ENCODE measurements at regions not wholly inside any gene's neighbourhood (a gene's known extent, or its start where the extent isn't known, plus 50 kb on each side); places are given as distances from the start of the nearest gene placed in this dataset.

GRCh38 chr6:56841751-56842150 is 113.2 kb upstream of the BEND6 start:
- H3K27ac ChIP-seq (ENCODE audit: low read depth, low read length), result peak overlapping the region; percentile 98
- peak overlapping the region; percentile 94 to 99 (median 99) for H3K4me3 ChIP-seq (ENCODE audit: low read length in 3 of 3)
- no peaks in the 10 kb centered on the region for H3K9me3 ChIP-seq (ENCODE audit: control insufficient read depth in 3 of 3, low read length in 3 of 3)
- peak overlapping the region; percentile 97 to 98 (median 98) for H3K9ac ChIP-seq (ENCODE audit: low read depth in 1 of 3, low read length in 3 of 3)
- peaks cover 16 to 31% (median 18%) of the 10 kb centered on the region in 3 donors for H3K4me1 ChIP-seq (ENCODE audit: control insufficient read depth in 3 of 3, insufficient read depth in 3 of 3, low read length in 3 of 3)
- no peaks in the 10 kb centered on the region for H3K36me3 ChIP-seq (ENCODE audit: control insufficient read depth in 3 of 3, insufficient read depth in 3 of 3, low read length in 3 of 3)
- H3K27me3 ChIP-seq (ENCODE audit: control insufficient read depth in 3 of 3, insufficient read depth in 3 of 3, low read length in 3 of 3), result no peaks in the 10 kb centered on the region

GRCh38 chr6:56841381-56841749 is 113.5 kb upstream of the BEND6 start:
- Histone ChIP-seq H3K27ac (ENCODE audit: low read depth, low read length) (peak overlapping the region; percentile 98), H3K27me3 (ENCODE audit: control insufficient read depth in 3 of 3, insufficient read depth in 3 of 3, low read length in 3 of 3) (no peaks in the 10 kb centered on the region), H3K9ac (ENCODE audit: low read depth in 1 of 3, low read length in 3 of 3) (peak overlapping the region; percentile 97 to 98 (median 98)), H3K4me1 (ENCODE audit: control insufficient read depth in 3 of 3, insufficient read depth in 3 of 3, low read length in 3 of 3) (peaks cover 16 to 31% (median 18%) of the 10 kb centered on the region in 3 donors), H3K36me3 (ENCODE audit: control insufficient read depth in 3 of 3, insufficient read depth in 3 of 3, low read length in 3 of 3) (no peaks in the 10 kb centered on the region), H3K9me3 (ENCODE audit: control insufficient read depth in 3 of 3, low read length in 3 of 3) (no peaks in the 10 kb centered on the region), H3K4me3 (ENCODE audit: low read length in 3 of 3) (peak overlapping the region; percentile 94 to 99 (median 99))

- Histone ChIP-seq H3K4me1 (ENCODE audit: control insufficient read depth in 3 of 3, insufficient read depth in 3 of 3, low read length in 3 of 3) (peaks cover 16 to 31% (median 18%) of the 10 kb centered on the region in 3 donors), H3K36me3 (ENCODE audit: control insufficient read depth in 3 of 3, insufficient read depth in 3 of 3, low read length in 3 of 3) (no peaks in the 10 kb centered on the region), H3K9me3 (ENCODE audit: control insufficient read depth in 3 of 3, low read length in 3 of 3) (no peaks in the 10 kb centered on the region), H3K4me3 (ENCODE audit: low read length in 3 of 3) (peak overlapping the region; percentile 94 to 99 (median 99)), H3K27me3 (ENCODE audit: control insufficient read depth in 3 of 3, insufficient read depth in 3 of 3, low read length in 3 of 3) (no peaks in the 10 kb centered on the region), H3K27ac (ENCODE audit: low read depth, low read length) (peak overlapping the region; percentile 98), H3K9ac (ENCODE audit: low read depth in 1 of 3, low read length in 3 of 3) (peak overlapping the region; percentile 97 to 98 (median 98))
Measured at GRCh38 chr6:56840467-56841380, 114.2 kb upstream of the BEND6 start.

- H3K27me3 ChIP-seq (ENCODE audit: control insufficient read depth in 3 of 3, insufficient read depth in 3 of 3, low read length in 3 of 3), result no peaks in the 10 kb centered on the region
- no peaks in the 10 kb centered on the region for H3K9me3 ChIP-seq (ENCODE audit: control insufficient read depth in 3 of 3, low read length in 3 of 3)
- H3K36me3 ChIP-seq (ENCODE audit: control insufficient read depth in 3 of 3, insufficient read depth in 3 of 3, low read length in 3 of 3), result no peaks in the 10 kb centered on the region
- peak overlapping the region; percentile 98 for H3K27ac ChIP-seq (ENCODE audit: low read depth, low read length)
- peaks cover 16 to 36% (median 27%) of the 10 kb centered on the region in 3 donors for H3K4me1 ChIP-seq (ENCODE audit: control insufficient read depth in 3 of 3, insufficient read depth in 3 of 3, low read length in 3 of 3)
- peak overlapping the region; percentile 59 to 99 (median 94) for H3K4me3 ChIP-seq (ENCODE audit: low read length in 3 of 3)
- H3K9ac ChIP-seq (ENCODE audit: low read depth in 1 of 3, low read length in 3 of 3), result peak overlapping the region; percentile 97 to 98 (median 98)
Measured at GRCh38 chr6:56839533-56840183, 115.2 kb upstream of the BEND6 start.

GRCh38 chr6:56838965-56839364 is 115.9 kb upstream of the BEND6 start:
- H3K27me3 ChIP-seq (ENCODE audit: control insufficient read depth in 3 of 3, insufficient read depth in 3 of 3, low read length in 3 of 3), result no peaks in the 10 kb centered on the region
- peak overlapping the region; percentile 58 to 99 (median 59) for H3K4me3 ChIP-seq (ENCODE audit: low read length in 3 of 3)
- peak overlapping the region; percentile 97 to 98 (median 98) for H3K9ac ChIP-seq (ENCODE audit: low read depth in 1 of 3, low read length in 3 of 3)
- H3K4me1 ChIP-seq (ENCODE audit: control insufficient read depth in 3 of 3, insufficient read depth in 3 of 3, low read length in 3 of 3), result peaks cover 16 to 37% (median 28%) of the 10 kb centered on the region in 3 donors
- peak overlapping the region; percentile 98 for H3K27ac ChIP-seq (ENCODE audit: low read depth, low read length)
- H3K9me3 ChIP-seq (ENCODE audit: control insufficient read depth in 3 of 3, low read length in 3 of 3), result no peaks in the 10 kb centered on the region
- H3K36me3 ChIP-seq (ENCODE audit: control insufficient read depth in 3 of 3, insufficient read depth in 3 of 3, low read length in 3 of 3), result no peaks in the 10 kb centered on the region

- no peak overlapping the region for H3K4me3 ChIP-seq (ENCODE audit: low read length in 3 of 3)
- H3K4me1 ChIP-seq (ENCODE audit: control insufficient read depth in 3 of 3, insufficient read depth in 3 of 3, low read length in 3 of 3), result peaks cover 17 to 39% (median 28%) of the 10 kb centered on the region in 3 donors
- H3K27me3 ChIP-seq (ENCODE audit: control insufficient read depth in 3 of 3, insufficient read depth in 3 of 3, low read length in 3 of 3), result no peaks in the 10 kb centered on the region
- H3K9me3 ChIP-seq (ENCODE audit: control insufficient read depth in 3 of 3, low read length in 3 of 3), result no peaks in the 10 kb centered on the region
- H3K36me3 ChIP-seq (ENCODE audit: control insufficient read depth in 3 of 3, insufficient read depth in 3 of 3, low read length in 3 of 3), result no peaks in the 10 kb centered on the region
- H3K27ac ChIP-seq (ENCODE audit: low read depth, low read length), result peak overlapping the region; percentile 98
- H3K9ac ChIP-seq (ENCODE audit: low read depth in 1 of 3, low read length in 3 of 3), result peak overlapping the region in 2 of 3 donors; percentile 28 to 33
Measured at GRCh38 chr6:56838016-56838555, 116.8 kb upstream of the BEND6 start.

- H3K9me3 ChIP-seq (ENCODE audit: control insufficient read depth in 3 of 3, low read length in 3 of 3), result no peaks in the 10 kb centered on the region
- no peak overlapping the region for H3K9ac ChIP-seq (ENCODE audit: low read depth in 1 of 3, low read length in 3 of 3)
- H3K27ac ChIP-seq (ENCODE audit: low read depth, low read length), result peak overlapping the region; percentile 98
- no peaks in the 10 kb centered on the region for H3K36me3 ChIP-seq (ENCODE audit: control insufficient read depth in 3 of 3, insufficient read depth in 3 of 3, low read length in 3 of 3)
- H3K4me3 ChIP-seq (ENCODE audit: low read length in 3 of 3), result no peak overlapping the region
- H3K27me3 ChIP-seq (ENCODE audit: control insufficient read depth in 3 of 3, insufficient read depth in 3 of 3, low read length in 3 of 3), result no peaks in the 10 kb centered on the region
- H3K4me1 ChIP-seq (ENCODE audit: control insufficient read depth in 3 of 3, insufficient read depth in 3 of 3, low read length in 3 of 3), result peaks cover 18 to 33% (median 28%) of the 10 kb centered on the region in 3 donors
Measured at GRCh38 chr6:56837322-56837894, 117.5 kb upstream of the BEND6 start.

- Histone ChIP-seq H3K36me3 (ENCODE audit: control insufficient read depth in 3 of 3, insufficient read depth in 3 of 3, low read length in 3 of 3) (no peaks in the 10 kb centered on the region), H3K9ac (ENCODE audit: low read depth in 1 of 3, low read length in 3 of 3) (no peak overlapping the region), H3K27ac (ENCODE audit: low read depth, low read length) (no peak overlapping the region), H3K4me3 (ENCODE audit: low read length in 3 of 3) (no peak overlapping the region), H3K27me3 (ENCODE audit: control insufficient read depth in 3 of 3, insufficient read depth in 3 of 3, low read length in 3 of 3) (no peaks in the 10 kb centered on the region), H3K4me1 (ENCODE audit: control insufficient read depth in 3 of 3, insufficient read depth in 3 of 3, low read length in 3 of 3) (peaks cover 19 to 39% (median 26%) of the 10 kb centered on the region in 3 donors), H3K9me3 (ENCODE audit: control insufficient read depth in 3 of 3, low read length in 3 of 3) (no peaks in the 10 kb centered on the region)
Measured at GRCh38 chr6:56835612-56836011, 119.3 kb upstream of the BEND6 start.

- Histone ChIP-seq H3K27me3 (ENCODE audit: control insufficient read depth in 3 of 3, insufficient read depth in 3 of 3, low read length in 3 of 3) (no peaks in the 10 kb centered on the region), H3K4me3 (ENCODE audit: low read length in 3 of 3) (no peak overlapping the region), H3K36me3 (ENCODE audit: control insufficient read depth in 3 of 3, insufficient read depth in 3 of 3, low read length in 3 of 3) (no peaks in the 10 kb centered on the region), H3K9me3 (ENCODE audit: control insufficient read depth in 3 of 3, low read length in 3 of 3) (no peaks in the 10 kb centered on the region), H3K4me1 (ENCODE audit: control insufficient read depth in 3 of 3, insufficient read depth in 3 of 3, low read length in 3 of 3) (peaks cover 17 to 37% (median 17%) of the 10 kb centered on the region in 3 donors), H3K9ac (ENCODE audit: low read depth in 1 of 3, low read length in 3 of 3) (peak overlapping the region in 2 of 3 donors; percentile 35 to 46), H3K27ac (ENCODE audit: low read depth, low read length) (peak overlapping the region; percentile 82)
Measured at GRCh38 chr6:56833873-56834272, 121.0 kb upstream of the BEND6 start.
